Uterus (tissue), 2 donors: ENCODE measurements at regions not wholly inside any gene's neighbourhood (a gene's known extent, or its start where the extent isn't known, plus 50 kb on each side); places are given as distances from the start of the nearest gene placed in this dataset.

ENCODE experiments used
- CTCF ChIP-seq, 4 experiments: fragments of 200-600 bp in 2 of 4; fragments of 450-650 bp in 2 of 4; sonication (generic) in 2 of 4; IDR thresholded peaks; one replicate each; pipeline ENCODE4 v1.5.1; 2016 to 2019; ENCODE audit warnings: antibody characterized with exemption in 4 of 4, mild to moderate bottlenecking in 2 of 4, moderate library complexity in 1 of 4
- POLR2A ChIP-seq, 2 donors: fragments of 450-650 bp; IDR thresholded peaks; one replicate each; pipeline ENCODE4 v1.6.1; 2016; ENCODE audit warnings: antibody characterized with exemption in 2 of 2, mild to moderate bottlenecking in 1 of 2, moderate library complexity in 1 of 2

GRCh38 chr16:75787440-75787839, 61.1 kb upstream of the CPHXL start:
- TF ChIP-seq CTCF (IDR thresholded peaks at IDR 0.05) (no peak), POLR2A (IDR thresholded peaks at IDR 0.05) (no peak)
